ENCODE measurements at regions not wholly inside any gene's neighbourhood (a gene's known extent, or its start where the extent isn't known, plus 50 kb on each side); places are given as distances from the start of the nearest gene placed in this dataset.

DNA sequence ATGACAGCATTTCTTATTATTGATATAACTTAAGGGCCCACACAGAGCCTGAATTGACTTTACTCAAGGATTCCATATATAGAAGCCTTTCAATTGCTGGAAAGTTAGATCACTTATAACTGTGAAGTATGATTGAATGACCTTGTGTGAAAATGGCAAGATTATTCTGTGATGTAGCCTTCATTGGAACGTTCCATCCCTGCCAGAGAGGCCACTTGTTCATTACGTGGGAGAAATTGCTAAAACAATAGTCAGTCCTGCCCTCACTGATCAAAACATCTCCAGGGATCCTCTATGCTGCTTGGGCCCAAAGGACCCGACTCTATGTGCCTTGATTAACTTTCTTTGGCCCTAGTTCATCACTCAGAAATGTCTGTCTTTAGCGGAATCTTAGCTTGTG lies 159.5 kb upstream of the BLID start:
- TF ChIP-seq, protein P1, sequence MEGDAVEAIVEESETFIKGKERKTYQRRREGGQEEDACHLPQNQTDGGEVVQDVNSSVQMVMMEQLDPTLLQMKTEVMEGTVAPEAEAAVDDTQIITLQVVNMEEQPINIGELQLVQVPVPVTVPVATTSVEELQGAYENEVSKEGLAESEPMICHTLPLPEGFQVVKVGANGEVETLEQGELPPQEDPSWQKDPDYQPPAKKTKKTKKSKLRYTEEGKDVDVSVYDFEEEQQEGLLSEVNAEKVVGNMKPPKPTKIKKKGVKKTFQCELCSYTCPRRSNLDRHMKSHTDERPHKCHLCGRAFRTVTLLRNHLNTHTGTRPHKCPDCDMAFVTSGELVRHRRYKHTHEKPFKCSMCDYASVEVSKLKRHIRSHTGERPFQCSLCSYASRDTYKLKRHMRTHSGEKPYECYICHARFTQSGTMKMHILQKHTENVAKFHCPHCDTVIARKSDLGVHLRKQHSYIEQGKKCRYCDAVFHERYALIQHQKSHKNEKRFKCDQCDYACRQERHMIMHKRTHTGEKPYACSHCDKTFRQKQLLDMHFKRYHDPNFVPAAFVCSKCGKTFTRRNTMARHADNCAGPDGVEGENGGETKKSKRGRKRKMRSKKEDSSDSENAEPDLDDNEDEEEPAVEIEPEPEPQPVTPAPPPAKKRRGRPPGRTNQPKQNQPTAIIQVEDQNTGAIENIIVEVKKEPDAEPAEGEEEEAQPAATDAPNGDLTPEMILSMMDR (conservative IDR thresholded peaks at IDR 0.05; ENCODE audit: low read length) = no peak
- TF ChIP-seq EZH2phosphoT487 (IDR thresholded peaks at IDR 0.05; ENCODE audit: borderline replicate concordance) = no peak

Data from Loucy (cell line).